ENCODE measurements at regions not wholly inside any gene's neighbourhood (a gene's known extent, or its start where the extent isn't known, plus 50 kb on each side); places are given as distances from the start of the nearest gene placed in this dataset.

DNA sequence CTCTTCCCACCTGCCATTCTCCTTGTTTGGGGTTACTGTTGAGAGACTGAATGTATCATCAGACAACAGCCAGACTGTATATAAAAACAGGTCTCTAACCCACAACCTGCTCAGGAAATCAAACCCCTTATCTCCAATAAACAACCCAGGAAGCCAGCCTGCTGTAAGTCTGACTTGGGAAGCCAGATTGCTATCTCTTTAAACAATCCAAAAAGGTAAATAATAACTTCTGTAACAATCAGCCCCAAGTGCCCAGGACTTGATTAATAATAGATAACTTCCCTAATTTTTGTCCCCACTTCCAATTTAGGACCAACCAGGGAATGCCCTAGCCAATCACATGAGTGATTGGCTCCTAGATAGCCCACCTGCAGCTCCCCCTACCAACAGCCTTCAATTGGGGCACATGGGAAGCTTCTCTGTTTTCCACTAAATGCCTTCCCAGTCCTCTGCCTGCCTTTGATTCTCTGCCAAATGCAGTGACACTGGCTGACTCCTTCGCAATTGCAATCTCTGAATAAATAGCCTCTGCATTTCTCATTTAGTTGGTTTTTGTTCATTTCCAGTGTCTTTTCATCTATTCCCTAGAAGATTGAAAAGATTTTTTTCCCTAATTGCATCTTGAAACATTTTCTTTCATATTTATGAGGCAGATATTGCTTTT is 117.1 kb upstream of the TAB2 start:
- Histone ChIP-seq H3K27ac (ENCODE audit: low read length, poor library complexity, severe bottlenecking) (no peak overlapping the region), H3K4ac (ENCODE audit: low read depth in 1 of 2, low read length in 2 of 2) (no peak overlapping the region), H3K23ac (ENCODE audit: low read length in 2 of 2) (no peak overlapping the region), H4K8ac (ENCODE audit: low read length) (no peak overlapping the region), H3K4me1 (ENCODE audit: control insufficient read depth, insufficient read depth, low read depth, low read length) (no peaks in the 10 kb centered on the region), H3K14ac (ENCODE audit: low read length in 2 of 2) (no peak overlapping the region), H4K91ac (ENCODE audit: low read length) (no peak overlapping the region), H2BK5ac (ENCODE audit: low read depth, low read length, poor library complexity, severe bottlenecking) (no peak overlapping the region), H3K18ac (ENCODE audit: low read depth in 1 of 2, low read length in 2 of 2) (no peak overlapping the region), H3K9ac (ENCODE audit: low read length) (no peak overlapping the region), H3K36me3 (ENCODE audit: control insufficient read depth in 1 of 2, insufficient read depth in 2 of 2, low read depth in 1 of 2, low read length in 2 of 2) (no peaks in the 10 kb centered on the region), H3K79me1 (replicated peaks; ENCODE audit: low read length, poor library complexity, severe bottlenecking) (no peaks in the 10 kb centered on the region), H3K4me3 (ENCODE audit: insufficient read depth in 1 of 2, low read depth in 1 of 2, low read length in 2 of 2) (no peak overlapping the region), H3K9me3 (ENCODE audit: control insufficient read depth, low read length) (peaks cover 9% of the 10 kb centered on the region), H3K4me2 (ENCODE audit: low read length, poor library complexity, severe bottlenecking) (no peak overlapping the region), H3K27me3 (ENCODE audit: control insufficient read depth in 1 of 2, insufficient read depth in 1 of 2, low read length in 2 of 2) (no peaks in the 10 kb centered on the region), H2BK120ac (ENCODE audit: low read depth, low read length) (no peak overlapping the region), H2AFZ (ENCODE audit: low read depth, low read length) (no peak overlapping the region), H2AK5ac (ENCODE audit: low read length, severe bottlenecking) (no peak overlapping the region), H2BK12ac (ENCODE audit: low read length in 2 of 2) (no peak overlapping the region), H2BK15ac (ENCODE audit: low read depth, poor library complexity, severe bottlenecking) (no peak overlapping the region)
- DNase-seq = no peak
- no CpG with 5 or more reads among the region's 1 CpG for WGBS

DNA sequence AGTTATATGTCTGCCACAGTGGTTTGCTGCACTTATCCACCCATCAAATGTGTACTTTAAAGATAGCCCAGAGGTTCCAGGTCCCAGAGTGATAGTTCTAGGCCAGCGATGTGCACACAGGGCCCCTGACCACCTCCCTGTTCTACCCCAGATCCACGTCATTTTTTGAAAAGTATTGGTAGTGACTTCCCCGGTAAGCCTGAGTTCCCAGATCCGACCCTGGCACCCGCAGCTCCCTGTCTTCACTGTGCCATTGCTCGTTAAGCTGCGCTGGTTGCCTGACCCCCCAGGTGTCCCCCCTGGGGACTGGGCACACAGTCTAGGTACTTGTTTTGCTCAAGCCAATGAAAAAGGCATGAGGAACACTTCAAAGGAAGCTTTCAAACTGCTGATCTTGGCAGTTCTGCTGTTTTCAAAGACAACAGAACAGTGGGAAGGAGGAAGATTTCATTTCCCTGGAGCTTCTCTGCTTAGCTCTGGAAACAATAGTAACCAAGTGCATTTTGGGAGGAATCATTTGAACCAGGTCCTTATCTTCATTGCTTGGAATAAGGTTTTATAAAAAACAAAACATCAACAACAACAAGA is 116.3 kb upstream of the TAB2 start:
- Histone ChIP-seq H2BK5ac (ENCODE audit: low read depth, low read length, poor library complexity, severe bottlenecking) (no peak overlapping the region), H2AK5ac (ENCODE audit: low read length, severe bottlenecking) (no peak overlapping the region), H4K91ac (ENCODE audit: low read length) (no peak overlapping the region), H3K36me3 (ENCODE audit: control insufficient read depth in 1 of 2, insufficient read depth in 2 of 2, low read depth in 1 of 2, low read length in 2 of 2) (no peaks in the 10 kb centered on the region), H3K4ac (ENCODE audit: low read depth in 1 of 2, low read length in 2 of 2) (no peak overlapping the region), H3K4me3 (ENCODE audit: insufficient read depth in 1 of 2, low read depth in 1 of 2, low read length in 2 of 2) (no peak overlapping the region), H3K9me3 (ENCODE audit: control insufficient read depth, low read length) (peaks cover 9% of the 10 kb centered on the region), H2BK12ac (ENCODE audit: low read length in 2 of 2) (no peak overlapping the region), H3K4me1 (ENCODE audit: control insufficient read depth, insufficient read depth, low read depth, low read length) (no peaks in the 10 kb centered on the region), H3K18ac (ENCODE audit: low read depth in 1 of 2, low read length in 2 of 2) (no peak overlapping the region), H3K9ac (ENCODE audit: low read length) (no peak overlapping the region), H3K27ac (ENCODE audit: low read length, poor library complexity, severe bottlenecking) (no peak overlapping the region), H3K14ac (ENCODE audit: low read length in 2 of 2) (peak overlapping the region in 1 of 2 experiments; percentile 28), H4K8ac (ENCODE audit: low read length) (no peak overlapping the region), H3K4me2 (ENCODE audit: low read length, poor library complexity, severe bottlenecking) (no peak overlapping the region), H3K79me1 (replicated peaks; ENCODE audit: low read length, poor library complexity, severe bottlenecking) (no peaks in the 10 kb centered on the region), H2BK120ac (ENCODE audit: low read depth, low read length) (no peak overlapping the region), H2AFZ (ENCODE audit: low read depth, low read length) (no peak overlapping the region), H3K23ac (ENCODE audit: low read length in 2 of 2) (no peak overlapping the region), H2BK15ac (ENCODE audit: low read depth, poor library complexity, severe bottlenecking) (no peak overlapping the region), H3K27me3 (ENCODE audit: control insufficient read depth in 1 of 2, insufficient read depth in 1 of 2, low read length in 2 of 2) (no peaks in the 10 kb centered on the region)
- DNase-seq = no peak
- 88% methylated on average over 7 of the region's 7 CpGs for WGBS

DNA sequence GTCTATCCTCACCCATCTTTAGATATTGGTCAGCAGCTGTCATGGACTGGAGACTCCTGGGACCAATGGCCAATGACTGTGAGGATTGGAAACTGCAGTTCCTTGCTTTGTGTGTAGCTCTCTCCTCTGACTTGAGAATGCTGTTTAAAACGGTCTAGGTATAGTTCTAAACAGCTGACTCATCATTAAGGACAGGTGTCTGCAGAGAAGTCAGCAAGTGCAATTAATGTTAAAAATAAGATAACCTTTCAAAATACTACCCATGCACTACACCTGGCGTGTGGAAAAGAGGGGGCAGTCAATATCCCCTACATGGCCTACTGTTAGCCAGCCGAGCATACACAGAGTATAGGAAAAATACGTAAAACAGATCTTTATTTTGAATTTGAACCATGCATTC is 115.4 kb upstream of the TAB2 start:
- no peak overlapping the region for H3K4me2 ChIP-seq (ENCODE audit: low read length, poor library complexity, severe bottlenecking)
- no peak overlapping the region for H2BK120ac ChIP-seq (ENCODE audit: low read depth, low read length)
- H2AFZ ChIP-seq (ENCODE audit: low read depth, low read length) = no peak overlapping the region
- H3K36me3 ChIP-seq (ENCODE audit: control insufficient read depth in 1 of 2, insufficient read depth in 2 of 2, low read depth in 1 of 2, low read length in 2 of 2) = no peaks in the 10 kb centered on the region
- H3K14ac ChIP-seq (ENCODE audit: low read length in 2 of 2) = no peak overlapping the region
- H3K4me3 ChIP-seq (ENCODE audit: insufficient read depth in 1 of 2, low read depth in 1 of 2, low read length in 2 of 2) = no peak overlapping the region
- 90% methylated on average over 3 of the region's 4 CpGs for WGBS
- H2BK15ac ChIP-seq (ENCODE audit: low read depth, poor library complexity, severe bottlenecking) = no peak overlapping the region
- DNase-seq = no peak
- no peak overlapping the region for H3K9ac ChIP-seq (ENCODE audit: low read length)
- H3K9me3 ChIP-seq (ENCODE audit: control insufficient read depth, low read length) = peaks cover 9% of the 10 kb centered on the region
- H3K23ac ChIP-seq (ENCODE audit: low read length in 2 of 2) = no peak overlapping the region
- H3K27me3 ChIP-seq (ENCODE audit: control insufficient read depth in 1 of 2, insufficient read depth in 1 of 2, low read length in 2 of 2) = no peaks in the 10 kb centered on the region
- no peak overlapping the region for H3K27ac ChIP-seq (ENCODE audit: low read length, poor library complexity, severe bottlenecking)
- no peak overlapping the region for H3K18ac ChIP-seq (ENCODE audit: low read depth in 1 of 2, low read length in 2 of 2)
- no peaks in the 10 kb centered on the region for H3K79me1 ChIP-seq (replicated peaks; ENCODE audit: low read length, poor library complexity, severe bottlenecking)
- H2AK5ac ChIP-seq (ENCODE audit: low read length, severe bottlenecking) = no peak overlapping the region
- H2BK5ac ChIP-seq (ENCODE audit: low read depth, low read length, poor library complexity, severe bottlenecking) = no peak overlapping the region
- no peaks in the 10 kb centered on the region for H3K4me1 ChIP-seq (ENCODE audit: control insufficient read depth, insufficient read depth, low read depth, low read length)
- H3K4ac ChIP-seq (ENCODE audit: low read depth in 1 of 2, low read length in 2 of 2) = no peak overlapping the region
- H4K8ac ChIP-seq (ENCODE audit: low read length) = no peak overlapping the region
- H4K91ac ChIP-seq (ENCODE audit: low read length) = no peak overlapping the region
- no peak overlapping the region for H2BK12ac ChIP-seq (ENCODE audit: low read length in 2 of 2)

DNA sequence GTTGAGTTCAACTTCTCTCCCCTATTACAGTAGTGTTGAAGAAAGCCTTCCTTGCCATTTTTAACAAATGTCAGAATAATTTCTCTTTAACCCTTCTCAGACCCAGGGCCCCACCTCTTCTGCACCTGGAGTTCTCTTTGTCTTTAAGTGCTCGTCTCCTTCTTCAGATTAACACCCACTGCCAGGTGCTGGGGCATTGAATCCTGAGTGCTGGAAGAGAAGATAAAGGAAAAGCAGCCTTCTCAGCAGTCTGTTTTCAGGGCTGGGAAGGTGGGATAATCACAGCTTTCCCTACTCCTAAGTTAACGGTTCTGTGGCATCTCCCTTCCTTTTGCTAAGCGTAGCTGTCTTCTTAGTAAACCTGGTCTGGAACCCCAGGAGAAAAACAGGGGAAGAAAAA is 114.6 kb upstream of the TAB2 start:
- Histone ChIP-seq H3K4me3 (ENCODE audit: insufficient read depth in 1 of 2, low read depth in 1 of 2, low read length in 2 of 2) (no peak overlapping the region), H2AFZ (ENCODE audit: low read depth, low read length) (no peak overlapping the region), H3K9me3 (ENCODE audit: control insufficient read depth, low read length) (peaks cover 5% of the 10 kb centered on the region), H2AK5ac (ENCODE audit: low read length, severe bottlenecking) (no peak overlapping the region), H2BK120ac (ENCODE audit: low read depth, low read length) (no peak overlapping the region), H3K27ac (ENCODE audit: low read length, poor library complexity, severe bottlenecking) (no peak overlapping the region), H3K4ac (ENCODE audit: low read depth in 1 of 2, low read length in 2 of 2) (no peak overlapping the region), H3K79me1 (replicated peaks; ENCODE audit: low read length, poor library complexity, severe bottlenecking) (no peaks in the 10 kb centered on the region), H3K9ac (ENCODE audit: low read length) (no peak overlapping the region), H4K91ac (ENCODE audit: low read length) (no peak overlapping the region), H2BK15ac (ENCODE audit: low read depth, poor library complexity, severe bottlenecking) (no peak overlapping the region), H3K4me1 (ENCODE audit: control insufficient read depth, insufficient read depth, low read depth, low read length) (no peaks in the 10 kb centered on the region), H3K4me2 (ENCODE audit: low read length, poor library complexity, severe bottlenecking) (no peak overlapping the region), H3K36me3 (ENCODE audit: control insufficient read depth in 1 of 2, insufficient read depth in 2 of 2, low read depth in 1 of 2, low read length in 2 of 2) (no peaks in the 10 kb centered on the region), H3K23ac (ENCODE audit: low read length in 2 of 2) (no peak overlapping the region), H4K8ac (ENCODE audit: low read length) (no peak overlapping the region), H2BK12ac (ENCODE audit: low read length in 2 of 2) (no peak overlapping the region), H3K18ac (ENCODE audit: low read depth in 1 of 2, low read length in 2 of 2) (no peak overlapping the region), H2BK5ac (ENCODE audit: low read depth, low read length, poor library complexity, severe bottlenecking) (no peak overlapping the region), H3K27me3 (ENCODE audit: control insufficient read depth in 1 of 2, insufficient read depth in 1 of 2, low read length in 2 of 2) (no peaks in the 10 kb centered on the region), H3K14ac (ENCODE audit: low read length in 2 of 2) (no peak overlapping the region)
- DNase-seq = no peak
- WGBS = 89% methylated on average over 2 of the region's 3 CpGs

All from mesenchymal stem cell (in vitro differentiated cells and primary cell).